ENCODE measurements at regions not wholly inside any gene's neighbourhood (a gene's known extent, or its start where the extent isn't known, plus 50 kb on each side); places are given as distances from the start of the nearest gene placed in this dataset.

- CTCF ChIA-PET: no interaction called here
- H3K27me3 Mint-ChIP-seq (ENCODE audit: insufficient read depth, unreplicated experiment): peaks cover 29% of the 10 kb centered on the region
Measured at GRCh38 chr18:33517950-33518349, 60.1 kb upstream of the ASXL3 start.

DNA sequence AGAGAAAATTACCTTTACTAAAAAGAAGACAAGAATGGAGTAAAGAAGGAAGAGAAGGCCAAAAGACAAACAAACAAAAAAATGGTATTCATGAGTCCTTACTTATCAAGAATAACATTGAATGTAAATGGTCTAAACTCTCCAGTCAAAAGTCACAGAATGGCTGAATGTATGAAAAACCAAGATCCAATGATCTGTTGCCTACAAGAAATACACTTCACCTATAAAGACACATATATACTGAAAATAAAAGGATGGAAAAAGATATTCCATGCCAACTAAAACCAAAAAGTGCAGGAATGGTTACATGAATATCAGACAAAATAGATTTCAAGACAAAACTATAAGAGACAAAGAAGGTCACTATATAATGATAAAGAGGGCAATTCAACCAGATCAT, 65.0 kb upstream of the ASXL3 start:
- CTCF ChIA-PET: interaction anchor here (0.7 kb wide), 1 partner anchor 1008 kb away, joined by 4 read pairs; no protein-coding TSS in a partner anchor
- H3K36me3 Mint-ChIP-seq (ENCODE audit: insufficient read depth, unreplicated experiment): no peaks in the 10 kb centered on the region

More at GRCh38 chr18:33517950-33518349, 60.1 kb upstream of the ASXL3 start:
- intact Hi-C loops (cut with micrococcal nuclease): no loop called here
- BruUV-seq (replicated peaks): no TSS peak
- TF ChIP-seq, protein P1, sequence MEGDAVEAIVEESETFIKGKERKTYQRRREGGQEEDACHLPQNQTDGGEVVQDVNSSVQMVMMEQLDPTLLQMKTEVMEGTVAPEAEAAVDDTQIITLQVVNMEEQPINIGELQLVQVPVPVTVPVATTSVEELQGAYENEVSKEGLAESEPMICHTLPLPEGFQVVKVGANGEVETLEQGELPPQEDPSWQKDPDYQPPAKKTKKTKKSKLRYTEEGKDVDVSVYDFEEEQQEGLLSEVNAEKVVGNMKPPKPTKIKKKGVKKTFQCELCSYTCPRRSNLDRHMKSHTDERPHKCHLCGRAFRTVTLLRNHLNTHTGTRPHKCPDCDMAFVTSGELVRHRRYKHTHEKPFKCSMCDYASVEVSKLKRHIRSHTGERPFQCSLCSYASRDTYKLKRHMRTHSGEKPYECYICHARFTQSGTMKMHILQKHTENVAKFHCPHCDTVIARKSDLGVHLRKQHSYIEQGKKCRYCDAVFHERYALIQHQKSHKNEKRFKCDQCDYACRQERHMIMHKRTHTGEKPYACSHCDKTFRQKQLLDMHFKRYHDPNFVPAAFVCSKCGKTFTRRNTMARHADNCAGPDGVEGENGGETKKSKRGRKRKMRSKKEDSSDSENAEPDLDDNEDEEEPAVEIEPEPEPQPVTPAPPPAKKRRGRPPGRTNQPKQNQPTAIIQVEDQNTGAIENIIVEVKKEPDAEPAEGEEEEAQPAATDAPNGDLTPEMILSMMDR (IDR thresholded peaks at IDR 0.05; ENCODE audit: unreplicated experiment): no peak
- no peak for DNase-seq (ENCODE audit: unreplicated experiment)
- H3K4me1 Mint-ChIP-seq (ENCODE audit: insufficient read depth, unreplicated experiment): no peaks in the 10 kb centered on the region
- no peaks in the 10 kb centered on the region for H3K36me3 Mint-ChIP-seq (ENCODE audit: insufficient read depth, unreplicated experiment)
- POLR2A ChIA-PET: no interaction called here
- peaks cover 13% of the 10 kb centered on the region for H3K9me3 Mint-ChIP-seq (ENCODE audit: unreplicated experiment)
- no peak overlapping the region for H3K4me3 Mint-ChIP-seq (ENCODE audit: unreplicated experiment)
- H3K27ac Mint-ChIP-seq (ENCODE audit: low read depth, unreplicated experiment): no peak overlapping the region

GRCh38 chr18:33507019-33507418, 66.5 kb upstream of the CCDC178 start:
- TF ChIP-seq, protein P1 (IDR thresholded peaks at IDR 0.05; ENCODE audit: unreplicated experiment): no peak
- Mint-ChIP-seq H3K4me1 (ENCODE audit: insufficient read depth, unreplicated experiment) (no peaks in the 10 kb centered on the region), H3K27me3 (ENCODE audit: insufficient read depth, unreplicated experiment) (peaks cover 49% of the 10 kb centered on the region), H3K27ac (ENCODE audit: low read depth, unreplicated experiment) (no peak overlapping the region), H3K36me3 (ENCODE audit: insufficient read depth, unreplicated experiment) (no peaks in the 10 kb centered on the region), H3K9me3 (ENCODE audit: unreplicated experiment) (no peaks in the 10 kb centered on the region), H3K4me3 (ENCODE audit: unreplicated experiment) (no peak overlapping the region)
- ChIA-PET CTCF (interaction anchor here (0.7 kb wide), 1 partner anchor 9 kb away, joined by 3 read pairs; no protein-coding TSS in a partner anchor), POLR2A (interaction anchor here (0.8 kb wide), 1 partner anchor 9 kb away, joined by 3 read pairs; no protein-coding TSS in a partner anchor)
- no peak for DNase-seq (ENCODE audit: unreplicated experiment)
- intact Hi-C loops (cut with micrococcal nuclease): no loop called here
- BruUV-seq (replicated peaks): no TSS peak

More for the DNA sequence above, 65.0 kb upstream of the ASXL3 start:
- Mint-ChIP-seq H3K4me3 (ENCODE audit: unreplicated experiment) (no peak overlapping the region), H3K27me3 (ENCODE audit: insufficient read depth, unreplicated experiment) (peaks cover under 1% of the 10 kb centered on the region), H3K9me3 (ENCODE audit: unreplicated experiment) (peaks cover 13% of the 10 kb centered on the region), H3K27ac (ENCODE audit: low read depth, unreplicated experiment) (no peak overlapping the region), H3K4me1 (ENCODE audit: insufficient read depth, unreplicated experiment) (no peaks in the 10 kb centered on the region)
- DNase-seq (ENCODE audit: unreplicated experiment): no peak
- POLR2A ChIA-PET: interaction anchor here (0.7 kb wide), 1 partner anchor 50 kb away, joined by 3 read pairs; no protein-coding TSS in a partner anchor
- no TSS peak for BruUV-seq (replicated peaks)
- TF ChIP-seq, protein P1 (IDR thresholded peaks at IDR 0.05; ENCODE audit: unreplicated experiment): no peak
- intact Hi-C loops (cut with micrococcal nuclease): no loop called here

- H3K27me3 Mint-ChIP-seq (ENCODE audit: insufficient read depth, unreplicated experiment): peaks cover 60% of the 10 kb centered on the region
- ChIA-PET CTCF (interaction anchor here (0.5 kb wide), 1 partner anchor 1223 kb away, joined by 3 read pairs; no protein-coding TSS in a partner anchor), POLR2A (no interaction called here)
- no peak overlapping the region for H3K27ac Mint-ChIP-seq (ENCODE audit: low read depth, unreplicated experiment)
- no peaks in the 10 kb centered on the region for H3K9me3 Mint-ChIP-seq (ENCODE audit: unreplicated experiment)
- no peak for DNase-seq (ENCODE audit: unreplicated experiment)
- intact Hi-C loops (cut with micrococcal nuclease): no loop called here
- TF ChIP-seq, protein P1 (IDR thresholded peaks at IDR 0.05; ENCODE audit: unreplicated experiment): no peak
- BruUV-seq (replicated peaks): no TSS peak
- H3K4me3 Mint-ChIP-seq (ENCODE audit: unreplicated experiment): no peak overlapping the region
- H3K36me3 Mint-ChIP-seq (ENCODE audit: insufficient read depth, unreplicated experiment): no peaks in the 10 kb centered on the region
- H3K4me1 Mint-ChIP-seq (ENCODE audit: insufficient read depth, unreplicated experiment): no peaks in the 10 kb centered on the region
Measured at GRCh38 chr18:33505798-33506197, 65.3 kb upstream of the CCDC178 start.
